Calu3 (cell line): ENCODE measurements at regions not wholly inside any gene's neighbourhood (a gene's known extent, or its start where the extent isn't known, plus 50 kb on each side); places are given as distances from the start of the nearest gene placed in this dataset.

Experiments used
- BruUV-seq: library from RNA; stranded (reverse); fragments of 400-500 nt; replicated peaks from 2 replicates; lab custom pipeline; 2021; lab: Mats Ljungman, UMichigan
- CTCF ChIA-PET: fragments of 300-600 bp; sonication (Branson Sonifier 250); formaldehyde crosslinking; loops from one replicate; lab custom pipeline; 2022; ENCODE audit warnings: antibody characterized with exemption; lab: Charles Lee
- DNase-seq: peaks from one replicate; pipeline ENCODE4 v3.0.0; 2022
- H3K27ac Mint-ChIP-seq: one replicate; pipeline ENCODE4 v1.8.0; 2022; ENCODE audit warnings: mixed read lengths; ENCODE audit not compliant: unreplicated experiment
- H3K27me3 Mint-ChIP-seq: one replicate; pipeline ENCODE4 v1.8.0; 2022; ENCODE audit warnings: mixed read lengths; ENCODE audit not compliant: unreplicated experiment
- H3K36me3 Mint-ChIP-seq: one replicate; pipeline ENCODE4 v1.8.0; 2022; ENCODE audit warnings: mild to moderate bottlenecking, moderate library complexity, mixed read lengths; ENCODE audit not compliant: insufficient read depth, unreplicated experiment
- H3K4me1 Mint-ChIP-seq: one replicate; pipeline ENCODE4 v1.8.0; 2022; ENCODE audit warnings: mild to moderate bottlenecking, low read depth, mixed read lengths; ENCODE audit not compliant: unreplicated experiment
- H3K4me3 Mint-ChIP-seq: one replicate; pipeline ENCODE4 v1.8.0; 2022; ENCODE audit warnings: mild to moderate bottlenecking, low read depth, moderate library complexity, mixed read lengths; ENCODE audit not compliant: unreplicated experiment
- H3K9me3 Mint-ChIP-seq: one replicate; pipeline ENCODE4 v1.8.0; 2022; ENCODE audit warnings: low read depth, mixed read lengths; ENCODE audit not compliant: unreplicated experiment
- intact Hi-C: fragments of 100-400 bp; cut with micrococcal nuclease; formaldehyde crosslinking; loops from one replicate; pipeline ENCODE4 v1.10.0; 2022; ENCODE audit not compliant: unreplicated experiment
- TF ChIP-seq, protein P1 (sequence below): fragments of 200-600 bp; IDR thresholded peaks from one replicate; pipeline ENCODE4 v1.8.0; 2022; ENCODE audit warnings: antibody characterized with exemption; ENCODE audit not compliant: unreplicated experiment

DNA sequence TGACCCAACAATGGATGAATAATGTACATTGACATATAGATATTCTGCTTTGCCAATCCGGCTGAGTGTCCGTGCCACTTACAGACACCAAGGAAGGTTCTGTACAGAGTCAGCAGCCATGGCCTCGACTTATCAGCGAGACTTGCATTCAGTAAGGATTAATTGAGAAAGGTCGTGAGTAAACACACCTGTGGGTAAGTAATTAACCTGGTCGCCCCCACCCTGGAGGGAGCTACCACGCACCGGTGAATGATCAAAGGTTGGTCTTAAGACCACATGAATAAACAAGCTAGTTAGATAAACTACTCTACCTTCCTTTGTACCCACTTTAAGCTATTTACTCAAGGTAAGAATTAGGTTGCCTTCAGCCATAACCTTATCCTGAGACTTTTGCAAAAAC, 66.5 kb upstream of the MFGE8 start:
- intact Hi-C loops: no loop called here

DNA sequence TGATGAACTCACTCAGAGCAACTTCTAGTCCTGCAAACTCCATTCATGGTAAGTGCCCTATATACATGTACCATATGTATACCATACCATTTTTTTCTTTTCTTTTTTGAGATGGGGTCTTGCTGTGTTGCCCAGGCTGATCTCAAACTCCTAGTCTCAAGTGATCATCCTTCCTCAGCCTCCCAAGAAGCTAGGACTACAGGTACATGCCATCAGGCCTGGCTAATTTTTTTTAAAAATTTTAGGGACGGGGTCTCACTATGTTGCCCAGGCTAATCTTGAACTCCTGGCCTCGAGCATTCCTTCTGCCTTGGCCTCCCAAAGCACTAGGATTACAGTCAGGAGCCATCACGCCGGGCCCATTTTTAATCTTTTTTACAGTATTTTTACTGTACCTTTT, 67.3 kb upstream of the MFGE8 start:
- Mint-ChIP-seq H3K27me3 (peaks cover 8% of the 10 kb centered on the region), H3K9me3 (no peaks in the 10 kb centered on the region), H3K27ac (no peak overlapping the region), H3K4me3 (no peak overlapping the region), H3K4me1 (no peaks in the 10 kb centered on the region), H3K36me3 (no peaks in the 10 kb centered on the region)
- TF ChIP-seq, protein P1, sequence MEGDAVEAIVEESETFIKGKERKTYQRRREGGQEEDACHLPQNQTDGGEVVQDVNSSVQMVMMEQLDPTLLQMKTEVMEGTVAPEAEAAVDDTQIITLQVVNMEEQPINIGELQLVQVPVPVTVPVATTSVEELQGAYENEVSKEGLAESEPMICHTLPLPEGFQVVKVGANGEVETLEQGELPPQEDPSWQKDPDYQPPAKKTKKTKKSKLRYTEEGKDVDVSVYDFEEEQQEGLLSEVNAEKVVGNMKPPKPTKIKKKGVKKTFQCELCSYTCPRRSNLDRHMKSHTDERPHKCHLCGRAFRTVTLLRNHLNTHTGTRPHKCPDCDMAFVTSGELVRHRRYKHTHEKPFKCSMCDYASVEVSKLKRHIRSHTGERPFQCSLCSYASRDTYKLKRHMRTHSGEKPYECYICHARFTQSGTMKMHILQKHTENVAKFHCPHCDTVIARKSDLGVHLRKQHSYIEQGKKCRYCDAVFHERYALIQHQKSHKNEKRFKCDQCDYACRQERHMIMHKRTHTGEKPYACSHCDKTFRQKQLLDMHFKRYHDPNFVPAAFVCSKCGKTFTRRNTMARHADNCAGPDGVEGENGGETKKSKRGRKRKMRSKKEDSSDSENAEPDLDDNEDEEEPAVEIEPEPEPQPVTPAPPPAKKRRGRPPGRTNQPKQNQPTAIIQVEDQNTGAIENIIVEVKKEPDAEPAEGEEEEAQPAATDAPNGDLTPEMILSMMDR: no peak
- intact Hi-C loops: no loop called here
- CTCF ChIA-PET: interaction anchor here (0.8 kb wide), 1 partner anchor 8 kb away, joined by 3 read pairs; no protein-coding TSS in a partner anchor
- no peak for DNase-seq
- no TSS peak for BruUV-seq

More for the DNA sequence above, 66.5 kb upstream of the MFGE8 start:
- Mint-ChIP-seq H3K4me1 (no peaks in the 10 kb centered on the region), H3K4me3 (no peak overlapping the region), H3K36me3 (no peaks in the 10 kb centered on the region), H3K27me3 (peaks cover 8% of the 10 kb centered on the region), H3K27ac (no peak overlapping the region), H3K9me3 (no peaks in the 10 kb centered on the region)
- TF ChIP-seq, protein P1: no peak
- DNase-seq: no peak
- CTCF ChIA-PET: interaction anchor here (0.8 kb wide), 1 partner anchor 8 kb away, joined by 3 read pairs; no protein-coding TSS in a partner anchor
- no TSS peak for BruUV-seq

DNA sequence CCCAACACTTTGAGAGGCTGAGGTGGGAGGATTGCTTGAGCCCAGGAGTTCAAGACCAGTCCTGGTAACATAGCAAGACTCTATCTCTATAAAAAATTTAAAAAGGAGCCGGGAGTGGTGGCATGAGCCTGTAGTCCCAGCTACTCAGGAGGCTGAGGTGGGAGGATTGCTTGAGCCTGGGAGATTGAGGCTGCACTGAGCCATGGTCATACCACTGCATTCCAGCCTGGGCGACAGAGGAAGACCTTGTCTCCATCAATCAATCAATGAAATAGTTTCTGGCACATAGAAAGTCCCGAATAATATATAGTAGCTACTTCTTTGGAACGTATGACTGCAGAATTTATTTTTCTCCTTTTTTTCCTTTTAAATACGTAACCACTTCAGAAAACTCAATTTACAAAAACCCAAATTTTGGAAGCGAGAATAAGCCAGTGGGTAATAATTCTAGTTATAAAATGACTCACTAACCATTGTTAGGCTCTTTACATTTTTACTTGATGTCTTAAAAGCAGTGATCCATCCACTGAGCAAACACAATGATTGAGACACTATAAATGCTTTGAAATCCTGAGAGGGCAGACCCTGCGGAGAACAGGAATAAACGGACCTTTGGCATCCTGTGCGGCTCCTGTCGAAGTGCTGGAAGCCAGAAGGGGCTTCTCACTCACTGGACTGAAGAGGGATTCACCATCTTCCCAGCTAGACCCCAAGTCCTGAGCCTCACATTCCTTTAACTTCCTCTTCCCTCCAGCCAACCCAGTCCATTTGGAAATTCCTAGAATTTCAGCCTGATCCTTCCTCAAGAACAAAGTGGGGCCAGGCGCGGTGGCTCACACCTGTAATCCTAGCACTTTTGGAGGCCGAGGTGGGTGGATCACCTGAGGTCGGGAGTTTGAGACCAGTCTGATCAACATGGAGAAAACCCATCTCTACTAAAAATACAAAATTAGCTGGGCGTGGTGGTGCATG, 68.4 kb upstream of the MFGE8 start:
- no peak overlapping the region for H3K4me3 Mint-ChIP-seq
- H3K27me3 Mint-ChIP-seq: no peaks in the 10 kb centered on the region
- intact Hi-C loops: no loop called here
- no peak for DNase-seq
- BruUV-seq: no TSS peak
- CTCF ChIA-PET: interaction anchor here (0.7 to 0.9 kb wide), 2 partner anchors 15 to 23 kb away, joined by 3 to 8 read pairs; no protein-coding TSS in a partner anchor
- no peak overlapping the region for H3K27ac Mint-ChIP-seq
- TF ChIP-seq, protein P1: no peak
- H3K4me1 Mint-ChIP-seq: no peaks in the 10 kb centered on the region
- no peaks in the 10 kb centered on the region for H3K36me3 Mint-ChIP-seq
- no peaks in the 10 kb centered on the region for H3K9me3 Mint-ChIP-seq

DNA sequence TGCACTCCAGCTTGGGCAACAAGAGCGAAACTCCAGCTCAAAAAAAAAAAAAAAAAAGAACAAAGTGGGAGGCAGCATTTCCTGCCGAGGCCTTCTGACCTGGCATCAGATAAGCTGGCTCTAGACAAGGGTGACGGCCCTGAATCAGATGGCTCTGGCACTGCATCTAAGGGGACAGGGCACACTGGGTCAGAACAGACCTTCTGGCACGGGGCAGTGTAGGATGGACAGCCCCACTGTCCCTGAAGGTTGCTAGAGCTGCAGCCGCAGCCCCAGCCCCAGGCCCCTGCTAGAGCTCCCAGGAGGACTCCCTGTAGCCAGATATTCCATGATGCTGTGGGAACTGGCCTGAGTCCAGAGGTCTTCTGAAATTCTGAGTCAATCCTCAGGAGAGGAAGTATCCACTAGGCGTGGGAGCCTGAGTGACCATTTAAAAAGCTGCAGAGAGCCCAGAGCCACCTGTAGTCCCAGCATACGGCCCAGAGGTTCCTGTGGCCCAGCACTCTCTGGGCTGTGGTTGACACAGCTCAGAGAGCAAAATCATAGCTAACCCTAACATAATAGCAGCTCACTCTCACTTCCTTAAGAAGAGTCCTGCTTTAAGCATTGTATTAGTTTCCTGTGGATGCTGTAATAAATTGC, 69.2 kb upstream of the MFGE8 start:
- Mint-ChIP-seq H3K4me1 (peaks cover 7% of the 10 kb centered on the region), H3K36me3 (no peaks in the 10 kb centered on the region), H3K4me3 (no peak overlapping the region), H3K9me3 (no peaks in the 10 kb centered on the region), H3K27ac (no peak overlapping the region), H3K27me3 (peaks cover 8% of the 10 kb centered on the region)
- TF ChIP-seq, protein P1: no peak
- DNase-seq: no peak
- CTCF ChIA-PET: interaction anchor here (0.7 to 0.9 kb wide), 2 partner anchors 16 to 22 kb away, joined by 3 to 8 read pairs; no protein-coding TSS in a partner anchor
- BruUV-seq: no TSS peak
- intact Hi-C loops: no loop called here
